NB4 (cell line): ENCODE measurements at regions not wholly inside any gene's neighbourhood (a gene's known extent, or its start where the extent isn't known, plus 50 kb on each side); places are given as distances from the start of the nearest gene placed in this dataset.
"Not testable (repeated sequence)": the region's sequence is repeated elsewhere in the genome, so short reads cannot be mapped to it uniquely, and the experiment has no call there.

ENCODE experiments used
- MAX ChIP-seq: IDR thresholded peaks from 2 replicates; pipeline ENCODE4 v1.6.1; 2011; ENCODE audit warnings: low read depth, low read length
- POLR2A ChIP-seq: IDR thresholded peaks from 2 replicates; pipeline ENCODE4 v1.6.1; 2011; ENCODE audit warnings: mild to moderate bottlenecking; ENCODE audit not compliant: insufficient read length; ENCODE audit errors: extremely low read depth
- TF ChIP-seq, protein P1 (sequence below): IDR thresholded peaks from one replicate; pipeline ENCODE4 v1.5.1; 2012; ENCODE audit warnings: low read depth, low read length

DNA sequence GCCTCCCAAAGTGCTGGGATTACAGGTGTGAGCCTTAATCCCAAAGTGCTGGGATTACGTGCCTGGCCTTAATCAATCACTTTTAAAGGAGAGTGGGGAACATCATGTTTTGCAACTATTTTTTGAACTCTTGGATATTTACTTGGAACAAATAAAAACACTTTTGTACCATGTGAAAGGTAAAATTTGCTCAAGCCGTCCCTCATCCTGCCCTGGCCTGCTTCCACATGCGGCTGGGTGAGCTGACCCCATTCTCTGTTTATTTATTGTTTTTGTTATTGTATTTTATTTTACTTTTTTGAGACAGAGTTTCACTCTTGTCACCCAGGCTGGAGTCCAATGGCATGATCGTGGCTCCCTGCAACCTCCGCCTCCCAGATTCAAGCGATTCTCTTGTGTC is 208.0 kb downstream of the NPIPA7 start:
- TF ChIP-seq, protein P1, sequence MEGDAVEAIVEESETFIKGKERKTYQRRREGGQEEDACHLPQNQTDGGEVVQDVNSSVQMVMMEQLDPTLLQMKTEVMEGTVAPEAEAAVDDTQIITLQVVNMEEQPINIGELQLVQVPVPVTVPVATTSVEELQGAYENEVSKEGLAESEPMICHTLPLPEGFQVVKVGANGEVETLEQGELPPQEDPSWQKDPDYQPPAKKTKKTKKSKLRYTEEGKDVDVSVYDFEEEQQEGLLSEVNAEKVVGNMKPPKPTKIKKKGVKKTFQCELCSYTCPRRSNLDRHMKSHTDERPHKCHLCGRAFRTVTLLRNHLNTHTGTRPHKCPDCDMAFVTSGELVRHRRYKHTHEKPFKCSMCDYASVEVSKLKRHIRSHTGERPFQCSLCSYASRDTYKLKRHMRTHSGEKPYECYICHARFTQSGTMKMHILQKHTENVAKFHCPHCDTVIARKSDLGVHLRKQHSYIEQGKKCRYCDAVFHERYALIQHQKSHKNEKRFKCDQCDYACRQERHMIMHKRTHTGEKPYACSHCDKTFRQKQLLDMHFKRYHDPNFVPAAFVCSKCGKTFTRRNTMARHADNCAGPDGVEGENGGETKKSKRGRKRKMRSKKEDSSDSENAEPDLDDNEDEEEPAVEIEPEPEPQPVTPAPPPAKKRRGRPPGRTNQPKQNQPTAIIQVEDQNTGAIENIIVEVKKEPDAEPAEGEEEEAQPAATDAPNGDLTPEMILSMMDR = not testable (repeated sequence)
- TF ChIP-seq POLR2A, MAX: not testable (repeated sequence)
